Tibial artery (tissue), 4 donors: ENCODE measurements at regions not wholly inside any gene's neighbourhood (a gene's known extent, or its start where the extent isn't known, plus 50 kb on each side); places are given as distances from the start of the nearest gene placed in this dataset.

Experiments
- DNase-seq, 2 donors: peaks; one replicate each; pipeline ENCODE4 v3.0.0-alpha.2; 2019
- H3K27ac ChIP-seq, 2 donors: fragments of 200-600 bp; sonication (generic) in 1 of 2; 1 replicate in 1 of 2; 2 replicates in 1 of 2; pipeline ENCODE4 v1.5.1; 2018 to 2019; ENCODE audit warnings: mild to moderate bottlenecking in 1 of 2
- H3K27me3 ChIP-seq, 2 donors: fragments of 200-600 bp; sonication (generic) in 1 of 2; one replicate each; pipeline versions ENCODE4 v1.5.1 to v1.6.0; 2016 to 2019
- H3K36me3 ChIP-seq, 3 donors: fragments of 200-600 bp; sonication (generic) in 2 of 3; one replicate each; pipeline ENCODE4 v1.5.1; 2016 to 2019; ENCODE audit warnings: mild to moderate bottlenecking in 2 of 3
- H3K4me1 ChIP-seq, 4 donors: fragments of 200-600 bp; sonication (generic) in 2 of 4; 1 replicate in 3 of 4; 2 replicates in 1 of 4; pipeline ENCODE4 v1.5.1; 2016 to 2019
- H3K4me3 ChIP-seq, 2 donors: fragments of 200-600 bp; sonication (generic) in 1 of 2; 1 replicate in 1 of 2; 2 replicates in 1 of 2; pipeline ENCODE4 v1.5.1; 2018 to 2019; ENCODE audit warnings: mild to moderate bottlenecking in 2 of 2
- H3K9me3 ChIP-seq, 3 donors: fragments of 200-600 bp; sonication (generic) in 1 of 3; one replicate each; pipeline ENCODE4 v1.5.1; 2016 to 2019
- CTCF ChIP-seq, 2 experiments: fragments of 200-600 bp in 1 of 2; fragments of 450-650 bp in 1 of 2; IDR thresholded peaks; one replicate each; pipeline ENCODE4 v1.5.1; 2017 to 2019; ENCODE audit warnings: antibody characterized with exemption in 2 of 2, mild to moderate bottlenecking in 1 of 2, moderate library complexity in 1 of 2
- intact Hi-C: fragments of 100-400 bp; cut with DNase I; formaldehyde crosslinking; loops from one replicate; pipeline ENCODE4 v1.15.0; 2023; ENCODE audit warnings: low total_unique reads

GRCh38 chr21:35768187-35768586 is 292.1 kb downstream of the SETD4 start:
- Histone ChIP-seq H3K9me3 (no peaks in the 10 kb centered on the region), H3K27ac (no peak overlapping the region), H3K4me3 (no peak overlapping the region), H3K27me3 (no peaks in the 10 kb centered on the region), H3K4me1 (peaks cover 0 to 21% (median 0%) of the 10 kb centered on the region in 4 donors), H3K36me3 (no peaks in the 10 kb centered on the region)
- TF ChIP-seq CTCF (IDR thresholded peaks at IDR 0.05) = no peak
- intact Hi-C loops = no loop called here
- peak in 1 of 2 donors; percentile 20 for DNase-seq

GRCh38 chr21:35764586-35764985 is 295.7 kb downstream of the SETD4 start:
- H3K4me1 ChIP-seq = peaks cover 0 to 21% (median 5%) of the 10 kb centered on the region in 4 donors
- no peak overlapping the region for H3K27ac ChIP-seq
- intact Hi-C loops = no loop called here
- H3K27me3 ChIP-seq = no peaks in the 10 kb centered on the region
- TF ChIP-seq CTCF (IDR thresholded peaks at IDR 0.05) = no peak
- H3K36me3 ChIP-seq = no peaks in the 10 kb centered on the region
- H3K4me3 ChIP-seq = no peak overlapping the region
- H3K9me3 ChIP-seq = no peaks in the 10 kb centered on the region
- no peak for DNase-seq

- Histone ChIP-seq H3K27me3 (no peaks in the 10 kb centered on the region), H3K27ac (no peak overlapping the region), H3K4me3 (no peak overlapping the region), H3K36me3 (no peaks in the 10 kb centered on the region), H3K9me3 (no peaks in the 10 kb centered on the region), H3K4me1 (peaks cover 0 to 21% (median 5%) of the 10 kb centered on the region in 4 donors)
- no peak for TF ChIP-seq CTCF (IDR thresholded peaks at IDR 0.05)
- DNase-seq = no peak
- intact Hi-C loops = no loop called here
Measured at GRCh38 chr21:35764077-35764476, 296.2 kb downstream of the SETD4 start.

- DNase-seq = no peak
- no peaks in the 10 kb centered on the region for H3K9me3 ChIP-seq
- no peak overlapping the region for H3K27ac ChIP-seq
- H3K27me3 ChIP-seq = no peaks in the 10 kb centered on the region
- H3K4me3 ChIP-seq = no peak overlapping the region
- H3K36me3 ChIP-seq = no peaks in the 10 kb centered on the region
- H3K4me1 ChIP-seq = no peaks in the 10 kb centered on the region
- TF ChIP-seq CTCF (IDR thresholded peaks at IDR 0.05) = no peak
- intact Hi-C loops = no loop called here
Measured at GRCh38 chr21:35754583-35754982, 305.7 kb downstream of the SETD4 start.

- H3K27ac ChIP-seq = no peak overlapping the region
- no peak overlapping the region for H3K4me3 ChIP-seq
- H3K36me3 ChIP-seq = no peaks in the 10 kb centered on the region
- H3K27me3 ChIP-seq = no peaks in the 10 kb centered on the region
- TF ChIP-seq CTCF (IDR thresholded peaks at IDR 0.05) = no peak
- intact Hi-C loops = no loop called here
- no peaks in the 10 kb centered on the region for H3K4me1 ChIP-seq
- no peaks in the 10 kb centered on the region for H3K9me3 ChIP-seq
- DNase-seq = no peak
Measured at GRCh38 chr21:35753308-35753707, 307.0 kb downstream of the SETD4 start.

GRCh38 chr21:35751171-35751570 is 309.2 kb downstream of the SETD4 start:
- no peak for DNase-seq
- no peak for TF ChIP-seq CTCF (IDR thresholded peaks at IDR 0.05)
- H3K27me3 ChIP-seq = no peaks in the 10 kb centered on the region
- H3K4me3 ChIP-seq = no peak overlapping the region
- no peak overlapping the region for H3K27ac ChIP-seq
- no peaks in the 10 kb centered on the region for H3K9me3 ChIP-seq
- intact Hi-C loops = no loop called here
- no peaks in the 10 kb centered on the region for H3K36me3 ChIP-seq
- no peaks in the 10 kb centered on the region for H3K4me1 ChIP-seq
